ENCODE measurements at regions not wholly inside any gene's neighbourhood (a gene's known extent, or its start where the extent isn't known, plus 50 kb on each side); places are given as distances from the start of the nearest gene placed in this dataset.

DNA sequence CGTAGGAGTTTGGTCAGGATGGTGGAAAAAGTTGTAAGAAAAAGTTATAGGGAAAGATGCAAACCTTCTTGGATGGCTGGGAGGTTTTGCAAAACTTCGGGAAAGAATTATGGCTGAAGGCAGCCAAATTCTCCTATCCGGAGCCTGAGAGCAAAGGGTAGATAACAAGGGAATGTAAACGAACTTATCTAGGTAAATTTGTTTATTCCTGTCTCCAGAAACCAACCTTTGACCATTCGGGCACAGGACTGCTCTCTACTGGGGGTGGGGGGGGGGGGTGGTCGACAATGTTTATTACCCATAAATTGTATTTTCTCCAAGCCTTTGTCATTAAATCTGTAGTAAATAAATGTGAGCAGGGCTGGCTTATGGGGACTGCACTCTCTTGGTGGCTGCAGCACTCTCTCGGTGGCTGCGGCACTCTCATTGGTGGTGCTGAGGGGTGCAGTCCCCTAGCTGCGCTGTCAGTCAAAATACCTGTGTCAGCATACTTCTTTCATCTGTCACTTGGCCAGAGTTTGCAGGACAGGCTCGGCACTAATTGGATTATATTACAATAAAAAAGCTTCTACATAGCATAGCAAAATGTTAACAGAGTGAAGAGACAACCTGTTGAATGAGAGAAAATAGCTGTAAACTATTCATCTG, 827.8 kb downstream of the SH3BGRL start:
- TF ChIP-seq, protein P1, sequence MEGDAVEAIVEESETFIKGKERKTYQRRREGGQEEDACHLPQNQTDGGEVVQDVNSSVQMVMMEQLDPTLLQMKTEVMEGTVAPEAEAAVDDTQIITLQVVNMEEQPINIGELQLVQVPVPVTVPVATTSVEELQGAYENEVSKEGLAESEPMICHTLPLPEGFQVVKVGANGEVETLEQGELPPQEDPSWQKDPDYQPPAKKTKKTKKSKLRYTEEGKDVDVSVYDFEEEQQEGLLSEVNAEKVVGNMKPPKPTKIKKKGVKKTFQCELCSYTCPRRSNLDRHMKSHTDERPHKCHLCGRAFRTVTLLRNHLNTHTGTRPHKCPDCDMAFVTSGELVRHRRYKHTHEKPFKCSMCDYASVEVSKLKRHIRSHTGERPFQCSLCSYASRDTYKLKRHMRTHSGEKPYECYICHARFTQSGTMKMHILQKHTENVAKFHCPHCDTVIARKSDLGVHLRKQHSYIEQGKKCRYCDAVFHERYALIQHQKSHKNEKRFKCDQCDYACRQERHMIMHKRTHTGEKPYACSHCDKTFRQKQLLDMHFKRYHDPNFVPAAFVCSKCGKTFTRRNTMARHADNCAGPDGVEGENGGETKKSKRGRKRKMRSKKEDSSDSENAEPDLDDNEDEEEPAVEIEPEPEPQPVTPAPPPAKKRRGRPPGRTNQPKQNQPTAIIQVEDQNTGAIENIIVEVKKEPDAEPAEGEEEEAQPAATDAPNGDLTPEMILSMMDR (IDR thresholded peaks at IDR 0.05 in 2 of 3, conservative IDR thresholded peaks at IDR 0.05 in 1 of 3; ENCODE audit: control insufficient read depth in 2 of 3, extremely low read depth in 1 of 3, insufficient read depth in 1 of 3, low read depth in 3 of 3, low read length in 3 of 3), result no peak
- no peak for TF ChIP-seq SMC3 (IDR thresholded peaks at IDR 0.05; ENCODE audit: borderline replicate concordance, low read length)
- no peak for TF ChIP-seq DPF2 (IDR thresholded peaks at IDR 0.05)
- no peak for TF ChIP-seq EZH2 (IDR thresholded peaks at IDR 0.05; ENCODE audit: borderline replicate concordance, control insufficient read depth, low read depth, low read length)
- no peak for TF ChIP-seq EP300 (IDR thresholded peaks at IDR 0.05; ENCODE audit: borderline replicate concordance in 1 of 2, control insufficient read depth in 1 of 2, low read depth in 2 of 2, low read length in 2 of 2)
- TF ChIP-seq, protein P2, sequence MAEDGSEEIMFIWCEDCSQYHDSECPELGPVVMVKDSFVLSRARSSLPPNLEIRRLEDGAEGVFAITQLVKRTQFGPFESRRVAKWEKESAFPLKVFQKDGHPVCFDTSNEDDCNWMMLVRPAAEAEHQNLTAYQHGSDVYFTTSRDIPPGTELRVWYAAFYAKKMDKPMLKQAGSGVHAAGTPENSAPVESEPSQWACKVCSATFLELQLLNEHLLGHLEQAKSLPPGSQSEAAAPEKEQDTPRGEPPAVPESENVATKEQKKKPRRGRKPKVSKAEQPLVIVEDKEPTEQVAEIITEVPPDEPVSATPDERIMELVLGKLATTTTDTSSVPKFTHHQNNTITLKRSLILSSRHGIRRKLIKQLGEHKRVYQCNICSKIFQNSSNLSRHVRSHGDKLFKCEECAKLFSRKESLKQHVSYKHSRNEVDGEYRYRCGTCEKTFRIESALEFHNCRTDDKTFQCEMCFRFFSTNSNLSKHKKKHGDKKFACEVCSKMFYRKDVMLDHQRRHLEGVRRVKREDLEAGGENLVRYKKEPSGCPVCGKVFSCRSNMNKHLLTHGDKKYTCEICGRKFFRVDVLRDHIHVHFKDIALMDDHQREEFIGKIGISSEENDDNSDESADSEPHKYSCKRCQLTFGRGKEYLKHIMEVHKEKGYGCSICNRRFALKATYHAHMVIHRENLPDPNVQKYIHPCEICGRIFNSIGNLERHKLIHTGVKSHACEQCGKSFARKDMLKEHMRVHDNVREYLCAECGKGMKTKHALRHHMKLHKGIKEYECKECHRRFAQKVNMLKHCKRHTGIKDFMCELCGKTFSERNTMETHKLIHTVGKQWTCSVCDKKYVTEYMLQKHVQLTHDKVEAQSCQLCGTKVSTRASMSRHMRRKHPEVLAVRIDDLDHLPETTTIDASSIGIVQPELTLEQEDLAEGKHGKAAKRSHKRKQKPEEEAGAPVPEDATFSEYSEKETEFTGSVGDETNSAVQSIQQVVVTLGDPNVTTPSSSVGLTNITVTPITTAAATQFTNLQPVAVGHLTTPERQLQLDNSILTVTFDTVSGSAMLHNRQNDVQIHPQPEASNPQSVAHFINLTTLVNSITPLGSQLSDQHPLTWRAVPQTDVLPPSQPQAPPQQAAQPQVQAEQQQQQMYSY (CRISPR knock-in tag; IDR thresholded peaks at IDR 0.05), result no peak
- TF ChIP-seq POLR2AphosphoS5 (IDR thresholded peaks at IDR 0.05; ENCODE audit: low read length), result no peak
- TF ChIP-seq, protein P3, sequence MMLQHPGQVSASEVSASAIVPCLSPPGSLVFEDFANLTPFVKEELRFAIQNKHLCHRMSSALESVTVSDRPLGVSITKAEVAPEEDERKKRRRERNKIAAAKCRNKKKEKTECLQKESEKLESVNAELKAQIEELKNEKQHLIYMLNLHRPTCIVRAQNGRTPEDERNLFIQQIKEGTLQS (IDR thresholded peaks at IDR 0.05; ENCODE audit: borderline replicate concordance, extremely low read depth, low read depth, low read length), result no peak
- no peak for TF ChIP-seq NRF1 (conservative IDR thresholded peaks at IDR 0.05; ENCODE audit: low read depth, low read length)
- no peak for TF ChIP-seq RFX5 (IDR thresholded peaks at IDR 0.05; ENCODE audit: low read depth, low read length)
- TF ChIP-seq ESRRA (IDR thresholded peaks at IDR 0.05; ENCODE audit: low read length), result no peak
- TF ChIP-seq, protein P4, sequence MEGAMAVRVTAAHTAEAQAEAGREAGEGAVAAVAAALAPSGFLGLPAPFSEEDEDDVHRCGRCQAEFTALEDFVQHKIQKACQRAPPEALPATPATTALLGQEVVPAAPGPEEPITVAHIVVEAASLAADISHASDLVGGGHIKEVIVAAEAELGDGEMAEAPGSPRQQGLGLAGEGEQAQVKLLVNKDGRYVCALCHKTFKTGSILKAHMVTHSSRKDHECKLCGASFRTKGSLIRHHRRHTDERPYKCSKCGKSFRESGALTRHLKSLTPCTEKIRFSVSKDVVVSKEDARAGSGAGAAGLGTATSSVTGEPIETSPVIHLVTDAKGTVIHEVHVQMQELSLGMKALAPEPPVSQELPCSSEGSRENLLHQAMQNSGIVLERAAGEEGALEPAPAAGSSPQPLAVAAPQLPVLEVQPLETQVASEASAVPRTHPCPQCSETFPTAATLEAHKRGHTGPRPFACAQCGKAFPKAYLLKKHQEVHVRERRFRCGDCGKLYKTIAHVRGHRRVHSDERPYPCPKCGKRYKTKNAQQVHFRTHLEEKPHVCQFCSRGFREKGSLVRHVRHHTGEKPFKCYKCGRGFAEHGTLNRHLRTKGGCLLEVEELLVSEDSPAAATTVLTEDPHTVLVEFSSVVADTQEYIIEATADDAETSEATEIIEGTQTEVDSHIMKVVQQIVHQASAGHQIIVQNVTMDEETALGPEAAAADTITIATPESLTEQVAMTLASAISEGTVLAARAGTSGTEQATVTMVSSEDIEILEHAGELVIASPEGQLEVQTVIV (IDR thresholded peaks at IDR 0.05; ENCODE audit: borderline replicate concordance, partially characterized antibody), result no peak

All from GM12878 (cell line).